Liver (tissue), 8 donors: ENCODE measurements at regions not wholly inside any gene's neighbourhood (a gene's known extent, or its start where the extent isn't known, plus 50 kb on each side); places are given as distances from the start of the nearest gene placed in this dataset.

Experiments
- DNase-seq: peaks from one replicate; pipeline ENCODE4 v3.0.0-alpha.2; 2017; ENCODE audit warnings: low spot score
- H3K27ac ChIP-seq, 2 donors: one replicate each; pipeline ENCODE4 v1.7.0; 2013; ENCODE audit warnings: inconsistent platforms in 2 of 2, low read length in 2 of 2, control low read depth in 1 of 2, low read depth in 1 of 2, mild to moderate bottlenecking in 1 of 2
- H3K27me3 ChIP-seq, 4 donors: one replicate each; pipeline versions ENCODE4 v1.6.1 to v1.7.0; 2013; ENCODE audit warnings: low read length in 3 of 4, inconsistent platforms in 1 of 4, mild to moderate bottlenecking in 1 of 4, moderate library complexity in 1 of 4; ENCODE audit not compliant: control insufficient read depth in 4 of 4, insufficient read depth in 4 of 4
- H3K36me3 ChIP-seq, 4 donors: one replicate each; pipeline versions ENCODE4 v1.6.1 to v1.7.0; 2013; ENCODE audit warnings: low read length in 3 of 4, mild to moderate bottlenecking in 3 of 4, low read depth in 1 of 4, moderate library complexity in 1 of 4; ENCODE audit not compliant: control insufficient read depth in 4 of 4, insufficient read depth in 3 of 4
- H3K4me1 ChIP-seq, 4 donors: one replicate each; pipeline versions ENCODE4 v1.6.1 to v1.7.0; 2013; ENCODE audit warnings: low read length in 3 of 4, mild to moderate bottlenecking in 3 of 4, moderate library complexity in 1 of 4; ENCODE audit not compliant: control insufficient read depth in 4 of 4, insufficient read depth in 4 of 4
- H3K4me3 ChIP-seq, 3 donors: one replicate each; pipeline versions ENCODE4 v1.6.1 to v1.7.0; 2013; ENCODE audit warnings: low read length in 3 of 3, control low read depth in 1 of 3, low read depth in 1 of 3, mild to moderate bottlenecking in 1 of 3
- H3K9ac ChIP-seq, 2 donors: one replicate each; pipeline ENCODE4 v1.7.0; 2013; ENCODE audit warnings: low read length in 2 of 2, mild to moderate bottlenecking in 2 of 2, moderate library complexity in 2 of 2, control low read depth in 1 of 2, low read depth in 1 of 2
- H3K9me3 ChIP-seq, 4 donors: one replicate each; pipeline versions ENCODE4 v1.6.1 to v1.7.0; 2013; ENCODE audit warnings: low read length in 3 of 4; ENCODE audit not compliant: control insufficient read depth in 4 of 4
- EGR1 ChIP-seq, 2 donors: IDR thresholded peaks; 2 replicates each; pipeline ENCODE4 v1.6.1; 2016 to 2018; ENCODE audit warnings: antibody characterized with exemption in 2 of 2, low read depth in 2 of 2
- FOXA1 ChIP-seq: IDR thresholded peaks from 2 replicates; pipeline ENCODE4 v1.6.1; 2016; ENCODE audit warnings: antibody characterized with exemption
- FOXA2 ChIP-seq: IDR thresholded peaks from 2 replicates; pipeline ENCODE4 v1.6.1; 2016; ENCODE audit warnings: antibody characterized with exemption
- GABPA ChIP-seq, 2 donors: IDR thresholded peaks in 1 of 2; conservative IDR thresholded peaks in 1 of 2; 2 replicates each; pipeline ENCODE4 v1.6.1; 2016; ENCODE audit warnings: antibody characterized with exemption in 2 of 2, mild to moderate bottlenecking in 1 of 2, moderate library complexity in 1 of 2
- HNF4A ChIP-seq, 2 donors: conservative IDR thresholded peaks; 2 replicates each; pipeline ENCODE4 v1.6.1; 2016; ENCODE audit warnings: antibody characterized with exemption in 2 of 2, mild to moderate bottlenecking in 2 of 2
- HNF4G ChIP-seq: IDR thresholded peaks from 2 replicates; pipeline ENCODE4 v1.6.1; 2016; ENCODE audit warnings: antibody characterized with exemption
- JUND ChIP-seq, 2 donors: IDR thresholded peaks; 2 replicates each; pipeline ENCODE4 v1.6.1; 2016; ENCODE audit warnings: antibody characterized with exemption in 2 of 2
- MAX ChIP-seq: IDR thresholded peaks from 2 replicates; pipeline ENCODE4 v1.6.1; 2016; ENCODE audit warnings: antibody characterized with exemption
- NR2F2 ChIP-seq: IDR thresholded peaks from 2 replicates; pipeline ENCODE4 v1.6.1; 2016; ENCODE audit warnings: antibody characterized with exemption
- RAD21 ChIP-seq, 2 donors: IDR thresholded peaks; 2 replicates each; pipeline ENCODE4 v1.6.1; 2016; ENCODE audit warnings: antibody characterized with exemption in 2 of 2, mild to moderate bottlenecking in 2 of 2
- REST ChIP-seq: IDR thresholded peaks from 2 replicates; pipeline ENCODE4 v1.6.1; 2016; ENCODE audit warnings: antibody characterized with exemption, mild to moderate bottlenecking
- RXRA ChIP-seq, 2 donors: IDR thresholded peaks; 2 replicates each; pipeline ENCODE4 v1.6.1; 2017 to 2018; ENCODE audit warnings: antibody characterized with exemption in 2 of 2, mild to moderate bottlenecking in 1 of 2
- TAF1 ChIP-seq: conservative IDR thresholded peaks from 2 replicates; pipeline ENCODE4 v1.6.1; 2016; ENCODE audit warnings: antibody characterized with exemption, mild to moderate bottlenecking
- YY1 ChIP-seq: IDR thresholded peaks from 2 replicates; pipeline ENCODE4 v1.6.1; 2016; ENCODE audit warnings: antibody characterized with exemption, mild to moderate bottlenecking
- ZBTB33 ChIP-seq: IDR thresholded peaks from 2 replicates; pipeline ENCODE4 v1.6.1; 2016; ENCODE audit warnings: antibody characterized with exemption
- WGBS: extraction: QIAGEN DNeasy Blood & Tissue Kit; methylation state at CpG from one replicate; pipeline ENCODE4 v1.1.7; 2013; 5-methylcytosine and 5-hydroxymethylcytosine counted together
- TF ChIP-seq, protein P1 (sequence below): fragments of 150-350 bp; IDR thresholded peaks from 2 replicates; pipeline ENCODE4 v1.5.1; 2017; ENCODE audit warnings: improper control_type of control experiment, low read depth, low read length; ENCODE audit not compliant: missing input control
- donor health status: healthy.
- donor health status: healthy.
- donor health status: healthy.
- donor health status: healthy.
- donor health status: healthy.

DNA sequence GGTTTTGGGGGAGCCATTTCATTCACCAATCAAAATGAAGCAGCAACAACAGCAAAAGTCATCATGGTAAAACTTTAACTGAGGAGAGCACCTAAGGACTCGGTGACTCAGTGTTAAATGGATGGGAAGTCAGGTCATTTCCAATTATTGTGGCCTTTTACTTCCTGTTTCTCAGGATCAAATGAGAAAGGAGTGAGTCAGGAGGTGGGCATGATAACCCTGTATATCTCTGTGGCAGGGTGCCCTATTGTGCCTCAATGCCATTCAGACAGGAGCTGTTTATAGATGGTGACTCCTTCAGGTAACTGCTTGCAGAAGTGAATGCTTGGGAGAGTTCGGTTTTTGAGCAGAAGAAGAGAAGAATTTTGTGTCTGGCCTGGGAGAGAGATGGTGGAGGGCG is 135.5 kb upstream of the CPM start (continued):
- TF ChIP-seq GABPA (IDR thresholded peaks at IDR 0.05 in 1 of 2, conservative IDR thresholded peaks at IDR 0.05 in 1 of 2): no peak
- TF ChIP-seq JUND (IDR thresholded peaks at IDR 0.05): peak in 1 of 2 donors; percentile 44
- TF ChIP-seq NR2F2: no peak

GRCh38 chr12:69069479-69069878 is 136.5 kb upstream of the CPM start:
- Histone ChIP-seq H3K4me1 (peaks cover 6 to 31% (median 18%) of the 10 kb centered on the region in 4 donors), H3K27me3 (no peaks in the 10 kb centered on the region), H3K36me3 (no peaks in the 10 kb centered on the region), H3K9ac (no peak overlapping the region), H3K4me3 (no peak overlapping the region), H3K27ac (no peak overlapping the region), H3K9me3 (no peaks in the 10 kb centered on the region)
- TF ChIP-seq RAD21 (IDR thresholded peaks at IDR 0.05) (no peak), TAF1 (no peak), REST (no peak), FOXA2 (no peak), GABPA (IDR thresholded peaks at IDR 0.05 in 1 of 2, conservative IDR thresholded peaks at IDR 0.05 in 1 of 2) (no peak), FOXA1 (no peak), HNF4A (conservative IDR thresholded peaks at IDR 0.05) (no peak), RXRA (IDR thresholded peaks at IDR 0.05) (no peak), MAX (no peak), YY1 (no peak), JUND (IDR thresholded peaks at IDR 0.05) (no peak), EGR1 (IDR thresholded peaks at IDR 0.05; ENCODE audit: low read depth in 2 of 2) (no peak), HNF4G (no peak), ZBTB33 (no peak), NR2F2 (no peak)
- TF ChIP-seq, protein P1, sequence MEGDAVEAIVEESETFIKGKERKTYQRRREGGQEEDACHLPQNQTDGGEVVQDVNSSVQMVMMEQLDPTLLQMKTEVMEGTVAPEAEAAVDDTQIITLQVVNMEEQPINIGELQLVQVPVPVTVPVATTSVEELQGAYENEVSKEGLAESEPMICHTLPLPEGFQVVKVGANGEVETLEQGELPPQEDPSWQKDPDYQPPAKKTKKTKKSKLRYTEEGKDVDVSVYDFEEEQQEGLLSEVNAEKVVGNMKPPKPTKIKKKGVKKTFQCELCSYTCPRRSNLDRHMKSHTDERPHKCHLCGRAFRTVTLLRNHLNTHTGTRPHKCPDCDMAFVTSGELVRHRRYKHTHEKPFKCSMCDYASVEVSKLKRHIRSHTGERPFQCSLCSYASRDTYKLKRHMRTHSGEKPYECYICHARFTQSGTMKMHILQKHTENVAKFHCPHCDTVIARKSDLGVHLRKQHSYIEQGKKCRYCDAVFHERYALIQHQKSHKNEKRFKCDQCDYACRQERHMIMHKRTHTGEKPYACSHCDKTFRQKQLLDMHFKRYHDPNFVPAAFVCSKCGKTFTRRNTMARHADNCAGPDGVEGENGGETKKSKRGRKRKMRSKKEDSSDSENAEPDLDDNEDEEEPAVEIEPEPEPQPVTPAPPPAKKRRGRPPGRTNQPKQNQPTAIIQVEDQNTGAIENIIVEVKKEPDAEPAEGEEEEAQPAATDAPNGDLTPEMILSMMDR: no peak
- 96% methylated on average over 10 of the region's 10 CpGs for WGBS
- DNase-seq: no peak
